Colonic mucosa (tissue), 4 donors: ENCODE measurements at regions not wholly inside any gene's neighbourhood (a gene's known extent, or its start where the extent isn't known, plus 50 kb on each side); places are given as distances from the start of the nearest gene placed in this dataset.

ENCODE experiments used
- DNase-seq: peaks from one replicate; pipeline ENCODE4 v3.0.0-alpha.2; 2020
- H3K27ac ChIP-seq: fragments of 200-600 bp; one replicate; pipeline ENCODE4 v1.8.0; 2021
- H3K27me3 ChIP-seq: fragments of 200-600 bp; one replicate; pipeline ENCODE4 v1.8.0; 2021
- H3K36me3 ChIP-seq: fragments of 200-600 bp; one replicate; pipeline ENCODE4 v1.8.0; 2021
- H3K4me1 ChIP-seq: fragments of 200-600 bp; one replicate; pipeline ENCODE4 v1.8.0; 2021; ENCODE audit warnings: mild to moderate bottlenecking
- H3K4me3 ChIP-seq: fragments of 200-600 bp; one replicate; pipeline ENCODE4 v1.8.0; 2021
- H3K9ac ChIP-seq, 2 donors: one replicate each; pipeline ENCODE4 v1.7.0; 2013; ENCODE audit warnings: control low read depth in 2 of 2, low read depth in 2 of 2, low read length in 2 of 2
- H3K9me3 ChIP-seq: fragments of 200-600 bp; one replicate; pipeline ENCODE4 v1.8.0; 2021
- CTCF ChIP-seq: fragments of 200-600 bp; IDR thresholded peaks from one replicate; pipeline ENCODE4 v1.8.0; 2022; ENCODE audit warnings: antibody characterized with exemption, mild to moderate bottlenecking
- intact Hi-C: fragments of 100-400 bp; cut with DNase I; formaldehyde crosslinking; loops from one replicate; pipeline ENCODE4 v1.14.1; 2022
- donor health status: healthy.
- donor health status: DM: no; HTN: no; CAD: no.
- donor health status: DM: no; HTN: no; CAD: no.

- no peak for DNase-seq
- Histone ChIP-seq H3K27ac (no peak overlapping the region), H3K9ac (no peak overlapping the region), H3K9me3 (no peaks in the 10 kb centered on the region), H3K4me1 (peaks cover 4% of the 10 kb centered on the region), H3K4me3 (no peak overlapping the region), H3K27me3 (no peaks in the 10 kb centered on the region), H3K36me3 (no peaks in the 10 kb centered on the region)
- intact Hi-C loops, result no loop called here
- no peak for TF ChIP-seq CTCF
Measured at GRCh38 chr11:121367844-121368225, 75.3 kb downstream of the SC5D start.

- H3K9me3 ChIP-seq, result no peaks in the 10 kb centered on the region
- H3K9ac ChIP-seq, result no peak overlapping the region
- no peak overlapping the region for H3K4me3 ChIP-seq
- intact Hi-C loops, result no loop called here
- DNase-seq, result no peak
- no peak for TF ChIP-seq CTCF
- no peaks in the 10 kb centered on the region for H3K36me3 ChIP-seq
- H3K27me3 ChIP-seq, result no peaks in the 10 kb centered on the region
- no peak overlapping the region for H3K27ac ChIP-seq
- peaks cover 4% of the 10 kb centered on the region for H3K4me1 ChIP-seq
Measured at GRCh38 chr11:121368364-121369240, 76.0 kb downstream of the SC5D start.

GRCh38 chr11:121369366-121369765, 76.8 kb downstream of the SC5D start:
- H3K9me3 ChIP-seq, result no peaks in the 10 kb centered on the region
- no peak overlapping the region for H3K4me3 ChIP-seq
- H3K27ac ChIP-seq, result no peak overlapping the region
- intact Hi-C loops, result no loop called here
- no peak for DNase-seq
- peaks cover 4% of the 10 kb centered on the region for H3K4me1 ChIP-seq
- H3K27me3 ChIP-seq, result no peaks in the 10 kb centered on the region
- no peak overlapping the region for H3K9ac ChIP-seq
- no peaks in the 10 kb centered on the region for H3K36me3 ChIP-seq
- no peak for TF ChIP-seq CTCF

GRCh38 chr11:121372028-121372427, 79.5 kb downstream of the SC5D start:
- Histone ChIP-seq H3K27me3 (no peaks in the 10 kb centered on the region), H3K9ac (no peak overlapping the region)

GRCh38 chr11:121372671-121373429, 79.3 kb upstream of the SORL1 start:
- Histone ChIP-seq H3K36me3 (no peaks in the 10 kb centered on the region), H3K9ac (no peak overlapping the region), H3K4me3 (no peak overlapping the region), H3K4me1 (no peaks in the 10 kb centered on the region), H3K9me3 (no peaks in the 10 kb centered on the region), H3K27me3 (no peaks in the 10 kb centered on the region), H3K27ac (no peak overlapping the region)
- no peak for TF ChIP-seq CTCF
- no peak for DNase-seq
- intact Hi-C loops, result no loop called here

More at GRCh38 chr11:121372028-121372427, 79.5 kb downstream of the SC5D start:
- DNase-seq, result no peak
- TF ChIP-seq CTCF, result no peak
- peaks cover 3% of the 10 kb centered on the region for H3K4me1 ChIP-seq
- no peaks in the 10 kb centered on the region for H3K9me3 ChIP-seq
- H3K27ac ChIP-seq, result peak overlapping the region; percentile 20
- H3K4me3 ChIP-seq, result no peak overlapping the region
- no peaks in the 10 kb centered on the region for H3K36me3 ChIP-seq
- intact Hi-C loops, result no loop called here
